ENCODE measurements at regions not wholly inside any gene's neighbourhood (a gene's known extent, or its start where the extent isn't known, plus 50 kb on each side); places are given as distances from the start of the nearest gene placed in this dataset.

GRCh38 chr1:30645807-30646206, 77.6 kb downstream of the MATN1 start:
- ATAC-seq (peak; percentile 51 to 70; a peak in 3 of 6 replicates), DNase-seq (ENCODE audit: low read depth in 1 of 2, low spot score in 1 of 2) (peak in 1 of 2 experiments; percentile 7), FAIRE-seq (no peak)
- ChIA-PET POLR2A (no interaction called here), CTCF (no interaction called here)
- no peak overlapping the region for H3K4me2 ChIP-seq
- H3K27ac ChIP-seq = no peak overlapping the region
- TF ChIP-seq HES2 (IDR thresholded peaks at IDR 0.05) (no peak), ZFP36 (IDR thresholded peaks at IDR 0.05; ENCODE audit: borderline replicate concordance, partially characterized antibody) (peak; percentile 82)
- no peak overlapping the region for H3K4me3 ChIP-seq
- 22% methylated on average over 3 of the region's 3 CpGs for WGBS (ENCODE audit: missing lambda C conversion rate)
- H3K4me1 ChIP-seq = no peaks in the 10 kb centered on the region
- no peaks in the 10 kb centered on the region for H3K9me3 ChIP-seq

- no peak for FAIRE-seq
- H3K4me2 ChIP-seq = no peak overlapping the region
- H3K9me3 ChIP-seq = no peaks in the 10 kb centered on the region
- ChIA-PET POLR2A (no interaction called here), CTCF (no interaction called here)
- no peaks in the 10 kb centered on the region for H3K4me1 ChIP-seq
- no peak for ATAC-seq
- DNase-seq (ENCODE audit: low read depth in 1 of 2, low spot score in 1 of 2) = no peak
- TF ChIP-seq ZSCAN20 (CRISPR knock-in tag; IDR thresholded peaks at IDR 0.05) (no peak), MAX (IDR thresholded peaks at IDR 0.05) (no peak), RFX5 (IDR thresholded peaks at IDR 0.05) (no peak), PHF8 (IDR thresholded peaks at IDR 0.05; ENCODE audit: borderline replicate concordance, low read depth) (no peak), ZC3H11A (IDR thresholded peaks at IDR 0.05) (no peak), HOXB13 (CRISPR knock-in tag; IDR thresholded peaks at IDR 0.05; ENCODE audit: low read depth) (no peak), KDM5A (IDR thresholded peaks at IDR 0.05) (no peak), MYC (IDR thresholded peaks at IDR 0.05; ENCODE audit: borderline replicate concordance, low read length) (no peak), USF2 (IDR thresholded peaks at IDR 0.05) (no peak)
- no peak overlapping the region for H3K27ac ChIP-seq
- 39% methylated on average over 9 of the region's 22 CpGs for WGBS (ENCODE audit: missing lambda C conversion rate)
- H3K4me3 ChIP-seq = no peak overlapping the region
Measured at GRCh38 chr1:30642391-30643120, 80.8 kb downstream of the MATN1 start.

- CTCF ChIA-PET = no interaction called here
- no peak for FAIRE-seq
Measured at GRCh38 chr1:30641572-30642353, 81.6 kb downstream of the MATN1 start.

GRCh38 chr1:30639881-30640452, 83.4 kb downstream of the MATN1 start:
- Histone ChIP-seq H3K4me1 (no peaks in the 10 kb centered on the region), H3K4me2 (no peak overlapping the region), H3K9me3 (no peaks in the 10 kb centered on the region), H3K4me3 (no peak overlapping the region), H3K27ac (no peak overlapping the region)
- no peak for FAIRE-seq
- CTCF ChIA-PET = no interaction called here
- WGBS (ENCODE audit: missing lambda C conversion rate) = 49% methylated on average over 10 of the region's 13 CpGs
- no peak for ATAC-seq
- POLR2A ChIA-PET = no interaction called here
- DNase-seq (ENCODE audit: low read depth in 1 of 2, low spot score in 1 of 2) = no peak
- TF ChIP-seq RNF2 (IDR thresholded peaks at IDR 0.05; ENCODE audit: borderline replicate concordance, low read depth) = no peak
- TF ChIP-seq HDAC2 (IDR thresholded peaks at IDR 0.05) = no peak
- TF ChIP-seq PHF8 (IDR thresholded peaks at IDR 0.05; ENCODE audit: borderline replicate concordance, low read depth) = no peak
- no peak for TF ChIP-seq FOXS1 (CRISPR knock-in tag; IDR thresholded peaks at IDR 0.05)
- TF ChIP-seq RARB (CRISPR knock-in tag; IDR thresholded peaks at IDR 0.05) = no peak
- TF ChIP-seq ESRRA (IDR thresholded peaks at IDR 0.05; ENCODE audit: borderline replicate concordance, low read length) = no peak
- no peak for TF ChIP-seq HOXB5 (CRISPR knock-in tag; IDR thresholded peaks at IDR 0.05)
- TF ChIP-seq ZSCAN20 (CRISPR knock-in tag; IDR thresholded peaks at IDR 0.05) = no peak
- no peak for TF ChIP-seq JUNB (IDR thresholded peaks at IDR 0.05)
- no peak for TF ChIP-seq E2F6 (IDR thresholded peaks at IDR 0.05; ENCODE audit: borderline replicate concordance, low read depth)
- no peak for TF ChIP-seq USF2 (IDR thresholded peaks at IDR 0.05)
- no peak for TF ChIP-seq ELK1 (IDR thresholded peaks at IDR 0.05; ENCODE audit: low read depth, low read length)
- TF ChIP-seq ZC3H11A (IDR thresholded peaks at IDR 0.05) = no peak
- TF ChIP-seq HMGXB4 (CRISPR knock-in tag; IDR thresholded peaks at IDR 0.05; ENCODE audit: borderline replicate concordance) = no peak

More at GRCh38 chr1:30641572-30642353, 81.6 kb downstream of the MATN1 start:
- WGBS (ENCODE audit: missing lambda C conversion rate) = 59% methylated on average over 6 of the region's 13 CpGs
- no peak for ATAC-seq
- H3K4me1 ChIP-seq = no peaks in the 10 kb centered on the region
- no peak overlapping the region for H3K4me2 ChIP-seq
- no peak overlapping the region for H3K27ac ChIP-seq
- H3K4me3 ChIP-seq = no peak overlapping the region
- H3K9me3 ChIP-seq = no peaks in the 10 kb centered on the region
- POLR2A ChIA-PET = no interaction called here
- TF ChIP-seq EHMT2 (IDR thresholded peaks at IDR 0.05; ENCODE audit: low read depth) = no peak
- DNase-seq (ENCODE audit: low read depth in 1 of 2, low spot score in 1 of 2) = no peak
